ENCODE measurements at regions not wholly inside any gene's neighbourhood (a gene's known extent, or its start where the extent isn't known, plus 50 kb on each side); places are given as distances from the start of the nearest gene placed in this dataset.

DNA sequence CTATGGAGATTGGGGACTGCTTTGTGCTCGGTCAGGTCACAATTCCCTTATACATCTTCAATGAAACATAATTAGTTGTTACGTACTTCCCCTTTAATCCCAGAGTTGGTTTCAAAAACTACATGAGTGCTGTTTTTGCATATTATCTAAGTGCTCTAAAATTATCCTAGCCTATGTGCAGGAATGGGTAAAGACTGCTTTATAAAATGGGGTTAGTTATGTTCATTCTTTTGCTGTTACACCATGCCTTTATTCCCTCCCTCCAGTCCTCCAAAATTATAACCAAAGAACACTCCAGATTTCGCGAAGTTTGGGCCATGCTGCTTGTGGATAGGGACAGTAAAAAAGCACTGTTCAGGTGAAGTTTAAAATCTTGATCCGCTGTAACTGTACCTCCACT lies 173.9 kb upstream of the SNX7 start:
- Histone ChIP-seq H3K27ac (ENCODE audit: extremely low read depth, low read depth, low read length) (no peak overlapping the region), H3K4me3 (ENCODE audit: low read depth, low read length) (no peak overlapping the region), H3K9me3 (ENCODE audit: control insufficient read depth, insufficient read depth, low read depth, low read length) (no peaks in the 10 kb centered on the region), H3K36me3 (ENCODE audit: control insufficient read depth in 2 of 2, insufficient read depth in 1 of 2, low read length in 2 of 2) (no peaks in the 10 kb centered on the region), H3K4me1 (ENCODE audit: control insufficient read depth, insufficient read depth, low read length) (peaks cover 4% of the 10 kb centered on the region; the same call in 1 of the 2 replicates)
- POLR2A ChIA-PET: no interaction called here
- TF ChIP-seq ZNF112 (tag by site-specific recombination; IDR thresholded peaks at IDR 0.05) (no peak), ZNF660 (tag by site-specific recombination; IDR thresholded peaks at IDR 0.05) (no peak), ZNF473 (tag by site-specific recombination; IDR thresholded peaks at IDR 0.05) (no peak), YY2 (tag by site-specific recombination; IDR thresholded peaks at IDR 0.05) (no peak), ZNF626 (tag by site-specific recombination; IDR thresholded peaks at IDR 0.05) (no peak), FEZF1 (tag by site-specific recombination; IDR thresholded peaks at IDR 0.05) (no peak), ZBTB20 (tag by site-specific recombination; IDR thresholded peaks at IDR 0.05) (no peak), ZNF324 (tag by site-specific recombination; IDR thresholded peaks at IDR 0.05) (no peak), SP3 (tag by site-specific recombination; IDR thresholded peaks at IDR 0.05) (no peak), YY1 (tag by site-specific recombination; IDR thresholded peaks at IDR 0.05) (no peak), ZNF391 (tag by site-specific recombination; IDR thresholded peaks at IDR 0.05; ENCODE audit: borderline replicate concordance, low read depth) (no peak), ZNF621 (tag by site-specific recombination; IDR thresholded peaks at IDR 0.05) (no peak), ZBTB48 (tag by site-specific recombination; IDR thresholded peaks at IDR 0.05) (no peak)
- TF ChIP-seq, protein P1, sequence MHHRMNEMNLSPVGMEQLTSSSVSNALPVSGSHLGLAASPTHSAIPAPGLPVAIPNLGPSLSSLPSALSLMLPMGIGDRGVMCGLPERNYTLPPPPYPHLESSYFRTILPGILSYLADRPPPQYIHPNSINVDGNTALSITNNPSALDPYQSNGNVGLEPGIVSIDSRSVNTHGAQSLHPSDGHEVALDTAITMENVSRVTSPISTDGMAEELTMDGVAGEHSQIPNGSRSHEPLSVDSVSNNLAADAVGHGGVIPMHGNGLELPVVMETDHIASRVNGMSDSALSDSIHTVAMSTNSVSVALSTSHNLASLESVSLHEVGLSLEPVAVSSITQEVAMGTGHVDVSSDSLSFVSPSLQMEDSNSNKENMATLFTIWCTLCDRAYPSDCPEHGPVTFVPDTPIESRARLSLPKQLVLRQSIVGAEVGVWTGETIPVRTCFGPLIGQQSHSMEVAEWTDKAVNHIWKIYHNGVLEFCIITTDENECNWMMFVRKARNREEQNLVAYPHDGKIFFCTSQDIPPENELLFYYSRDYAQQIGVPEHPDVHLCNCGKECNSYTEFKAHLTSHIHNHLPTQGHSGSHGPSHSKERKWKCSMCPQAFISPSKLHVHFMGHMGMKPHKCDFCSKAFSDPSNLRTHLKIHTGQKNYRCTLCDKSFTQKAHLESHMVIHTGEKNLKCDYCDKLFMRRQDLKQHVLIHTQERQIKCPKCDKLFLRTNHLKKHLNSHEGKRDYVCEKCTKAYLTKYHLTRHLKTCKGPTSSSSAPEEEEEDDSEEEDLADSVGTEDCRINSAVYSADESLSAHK (tag by site-specific recombination; IDR thresholded peaks at IDR 0.05): no peak
- TF ChIP-seq, protein P2, sequence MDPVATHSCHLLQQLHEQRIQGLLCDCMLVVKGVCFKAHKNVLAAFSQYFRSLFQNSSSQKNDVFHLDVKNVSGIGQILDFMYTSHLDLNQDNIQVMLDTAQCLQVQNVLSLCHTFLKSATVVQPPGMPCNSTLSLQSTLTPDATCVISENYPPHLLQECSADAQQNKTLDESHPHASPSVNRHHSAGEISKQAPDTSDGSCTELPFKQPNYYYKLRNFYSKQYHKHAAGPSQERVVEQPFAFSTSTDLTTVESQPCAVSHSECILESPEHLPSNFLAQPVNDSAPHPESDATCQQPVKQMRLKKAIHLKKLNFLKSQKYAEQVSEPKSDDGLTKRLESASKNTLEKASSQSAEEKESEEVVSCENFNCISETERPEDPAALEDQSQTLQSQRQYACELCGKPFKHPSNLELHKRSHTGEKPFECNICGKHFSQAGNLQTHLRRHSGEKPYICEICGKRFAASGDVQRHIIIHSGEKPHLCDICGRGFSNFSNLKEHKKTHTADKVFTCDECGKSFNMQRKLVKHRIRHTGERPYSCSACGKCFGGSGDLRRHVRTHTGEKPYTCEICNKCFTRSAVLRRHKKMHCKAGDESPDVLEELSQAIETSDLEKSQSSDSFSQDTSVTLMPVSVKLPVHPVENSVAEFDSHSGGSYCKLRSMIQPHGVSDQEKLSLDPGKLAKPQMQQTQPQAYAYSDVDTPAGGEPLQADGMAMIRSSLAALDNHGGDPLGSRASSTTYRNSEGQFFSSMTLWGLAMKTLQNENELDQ (tag by site-specific recombination; IDR thresholded peaks at IDR 0.05; ENCODE audit: low read depth): no peak
- CTCF ChIA-PET: interaction anchor here (1.9 kb wide), 1 partner anchor 19 kb away, joined by 5 read pairs; no protein-coding TSS in a partner anchor

GRCh38 chr1:98482611-98483010 lies 178.9 kb upstream of the SNX7 start:
- no peaks in the 10 kb centered on the region for H3K36me3 ChIP-seq (ENCODE audit: control insufficient read depth in 2 of 2, insufficient read depth in 1 of 2, low read length in 2 of 2)
- no peaks in the 10 kb centered on the region for H3K9me3 ChIP-seq (ENCODE audit: control insufficient read depth, insufficient read depth, low read depth, low read length)
- no peak overlapping the region for H3K4me3 ChIP-seq (ENCODE audit: low read depth, low read length)
- peaks cover 4% of the 10 kb centered on the region; the same call in 1 of the 2 replicates for H3K4me1 ChIP-seq (ENCODE audit: control insufficient read depth, insufficient read depth, low read length)
- TF ChIP-seq ZNF837 (tag by site-specific recombination; IDR thresholded peaks at IDR 0.05) (no peak), ZSCAN23 (tag by site-specific recombination; IDR thresholded peaks at IDR 0.05) (no peak), ZNF354C (tag by site-specific recombination; IDR thresholded peaks at IDR 0.05; ENCODE audit: borderline replicate concordance, low read depth) (no peak), ZNF488 (tag by site-specific recombination; IDR thresholded peaks at IDR 0.05) (no peak), ZNF433 (tag by site-specific recombination; IDR thresholded peaks at IDR 0.05; ENCODE audit: low read depth) (no peak), WT1 (tag by site-specific recombination; IDR thresholded peaks at IDR 0.05) (no peak), ZNF670 (tag by site-specific recombination; IDR thresholded peaks at IDR 0.05; ENCODE audit: low read depth) (no peak), MYNN (tag by site-specific recombination; IDR thresholded peaks at IDR 0.05; ENCODE audit: borderline replicate concordance) (no peak), ZNF184 (tag by site-specific recombination; IDR thresholded peaks at IDR 0.05) (no peak), SCRT1 (tag by site-specific recombination; IDR thresholded peaks at IDR 0.05; ENCODE audit: borderline replicate concordance) (no peak), ZNF624 (tag by site-specific recombination; IDR thresholded peaks at IDR 0.05) (no peak), TRIM28 (IDR thresholded peaks at IDR 0.05; ENCODE audit: borderline replicate concordance, low read length) (no peak), ZNF623 (tag by site-specific recombination; IDR thresholded peaks at IDR 0.05) (no peak)
- ChIA-PET POLR2A (no interaction called here), CTCF (no interaction called here)
- H3K27ac ChIP-seq (ENCODE audit: extremely low read depth, low read depth, low read length): no peak overlapping the region
